Suprapubic skin (tissue), 3 donors: ENCODE measurements at regions not wholly inside any gene's neighbourhood (a gene's known extent, or its start where the extent isn't known, plus 50 kb on each side); places are given as distances from the start of the nearest gene placed in this dataset.

Source experiments
- CTCF ChIP-seq, 2 donors: fragments of 200-600 bp in 1 of 2; fragments of 450-650 bp in 1 of 2; sonication (generic) in 1 of 2; IDR thresholded peaks; one replicate each; pipeline ENCODE4 v1.5.1; 2016 to 2019; ENCODE audit warnings: antibody characterized with exemption in 2 of 2, mild to moderate bottlenecking in 1 of 2, moderate library complexity in 1 of 2
- POLR2A ChIP-seq, 2 donors: fragments of 450-650 bp; IDR thresholded peaks; one replicate each; pipeline ENCODE4 v1.6.1; 2017; ENCODE audit warnings: antibody characterized with exemption in 2 of 2, mild to moderate bottlenecking in 2 of 2, moderate library complexity in 2 of 2

GRCh38 chr2:191544461-191545062 lies 133.4 kb upstream of the NABP1 start:
- TF ChIP-seq CTCF (IDR thresholded peaks at IDR 0.05) = no peak
- TF ChIP-seq POLR2A (IDR thresholded peaks at IDR 0.05) = no peak
